ENCODE measurements at regions not wholly inside any gene's neighbourhood (a gene's known extent, or its start where the extent isn't known, plus 50 kb on each side); places are given as distances from the start of the nearest gene placed in this dataset.
A peak's percentile ranks its signal among the peaks of the same experiment; 100 is the strongest.

DNA sequence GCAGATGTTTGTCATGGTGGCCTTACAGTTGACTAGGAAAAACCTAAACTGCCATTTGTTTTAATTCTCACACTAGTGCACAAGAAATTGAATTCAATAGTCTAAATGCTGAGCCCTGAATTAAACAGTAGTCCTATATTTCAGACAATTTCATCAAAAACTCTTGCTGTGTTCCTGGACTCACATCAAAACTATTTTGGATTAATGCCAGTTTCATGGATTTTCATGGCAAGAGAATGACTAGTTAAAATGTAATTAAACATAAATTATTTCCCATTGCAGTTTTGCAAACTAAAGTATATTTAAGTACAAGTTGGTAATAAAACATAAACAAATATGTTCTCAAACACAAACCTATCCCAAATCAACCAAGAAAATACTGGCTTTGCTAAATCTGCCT lies 468.0 kb upstream of the PRICKLE1 start:
- intact Hi-C loops (cut with DNase I): no loop called here
- no peak for DNase-seq

DNA sequence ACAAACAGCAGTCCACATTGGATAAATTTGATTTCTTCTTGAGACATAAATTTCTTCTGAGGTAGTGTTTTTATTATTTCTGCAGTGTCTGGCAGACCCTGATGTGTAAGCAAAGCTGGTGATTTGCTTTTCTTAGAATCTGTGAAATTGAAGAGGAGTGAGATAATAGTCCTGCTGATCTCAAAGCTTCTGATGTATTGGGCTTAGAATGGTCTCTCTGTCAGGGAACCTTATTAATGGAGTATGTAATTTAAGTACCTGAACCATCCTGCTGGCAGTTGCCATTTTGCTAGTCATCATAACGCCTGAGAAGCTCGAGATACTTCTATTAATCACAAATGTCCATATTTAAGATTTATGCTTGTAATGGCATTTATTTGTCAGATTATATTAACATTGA lies 464.5 kb upstream of the PRICKLE1 start:
- intact Hi-C loops (cut with DNase I): no loop called here
- DNase-seq: no peak

DNA sequence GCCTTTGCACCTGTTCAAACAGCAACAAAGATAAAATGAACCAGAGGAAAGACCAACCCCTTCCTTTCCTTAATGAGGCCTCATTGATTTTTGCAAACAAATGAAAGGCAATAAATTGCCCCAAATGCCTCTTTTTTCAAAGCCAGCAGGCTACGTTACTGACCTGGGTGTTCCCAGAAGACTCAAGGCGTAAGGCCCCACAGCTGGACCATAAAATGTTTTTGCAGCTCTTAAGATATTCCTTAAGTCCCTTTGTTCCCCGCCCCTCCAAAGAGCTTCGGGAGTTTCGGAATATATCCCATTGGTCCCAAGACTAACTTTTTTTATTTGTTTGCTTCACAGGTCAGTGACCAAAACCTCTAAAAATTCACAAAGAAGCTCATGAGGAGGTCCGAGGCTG lies 462.9 kb upstream of the PRICKLE1 start:
- intact Hi-C loops (cut with DNase I): no loop called here
- no peak for DNase-seq

DNA sequence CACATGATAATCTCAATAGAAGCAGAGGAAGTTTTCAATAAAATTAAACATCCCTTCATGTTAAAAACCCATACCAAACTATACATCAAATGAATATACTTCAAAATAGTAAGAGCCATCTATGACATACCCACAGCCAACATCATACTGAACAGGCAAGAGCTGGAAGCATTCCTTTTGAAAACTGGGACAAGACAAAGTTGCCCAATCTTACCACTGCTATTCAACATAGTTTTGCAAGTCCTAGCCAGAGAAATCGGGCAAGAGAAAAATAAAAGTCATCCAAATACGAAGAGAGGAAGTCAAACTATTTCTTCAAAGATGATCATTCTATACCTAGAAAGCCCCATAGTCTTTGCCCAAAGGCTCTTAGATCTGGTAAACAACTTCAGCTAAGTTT lies 454.7 kb upstream of the PRICKLE1 start:
- intact Hi-C loops (cut with DNase I): no loop called here
- no peak for DNase-seq

DNA sequence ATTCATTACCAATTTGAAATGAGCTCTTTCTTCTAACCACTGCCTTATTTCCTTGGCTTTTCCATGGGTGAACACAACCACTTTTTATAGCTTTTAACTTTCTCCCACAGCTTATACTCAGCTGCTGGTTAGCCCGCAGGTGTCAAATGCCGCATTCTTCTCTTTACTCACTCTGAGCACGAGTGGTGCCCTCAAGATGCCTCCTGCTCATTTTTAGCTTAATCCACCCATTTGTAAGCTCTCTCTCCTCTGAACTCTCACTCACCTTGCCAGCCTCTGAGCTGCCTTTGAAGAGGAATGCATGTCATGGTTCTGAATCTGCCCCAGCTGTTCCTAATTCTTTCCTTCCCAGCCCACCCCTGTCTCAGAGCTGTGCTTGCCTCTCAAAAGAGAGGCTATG lies 449.4 kb upstream of the PRICKLE1 start:
- no peak for DNase-seq
- intact Hi-C loops (cut with DNase I): no loop called here

DNA sequence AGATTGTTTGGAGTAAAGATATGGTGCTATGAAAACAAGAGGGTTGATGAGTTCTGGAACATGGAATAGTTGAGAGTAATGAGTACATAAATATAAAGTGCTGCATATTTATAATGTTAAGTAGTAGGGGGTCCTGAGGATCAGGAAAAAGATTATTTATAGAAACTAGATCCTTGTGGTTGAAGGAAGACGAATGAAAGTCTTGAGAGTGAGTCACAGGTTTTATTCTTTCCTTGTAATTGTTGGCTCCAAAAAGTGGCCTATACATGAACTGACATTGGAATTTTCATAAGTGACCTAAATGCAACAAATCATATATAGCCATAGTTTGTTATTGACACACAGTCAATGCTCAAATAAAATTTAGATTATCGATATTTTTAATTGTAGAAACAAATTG lies 440.4 kb upstream of the PRICKLE1 start:
- DNase-seq: no peak
- intact Hi-C loops (cut with DNase I): no loop called here

DNA sequence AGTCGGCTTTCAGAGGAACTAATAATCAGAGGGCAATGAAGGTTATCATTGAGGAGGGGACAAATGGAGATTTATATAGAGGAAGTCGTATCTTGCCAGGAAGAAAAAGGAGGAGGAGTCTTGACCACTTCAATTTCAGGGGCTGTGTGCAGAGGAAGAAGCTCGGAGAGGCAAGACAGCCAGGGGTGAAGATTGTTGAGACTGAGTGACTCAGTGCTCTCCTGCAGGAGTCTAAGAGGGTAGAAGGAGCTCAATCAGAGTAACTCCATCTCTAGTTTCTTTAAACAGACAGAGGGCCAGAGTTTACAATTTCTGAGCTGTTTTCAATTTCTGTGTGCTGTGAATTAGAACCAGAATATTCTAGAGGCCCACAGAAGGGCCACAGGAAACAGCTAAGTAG lies 439.3 kb upstream of the PRICKLE1 start:
- intact Hi-C loops (cut with DNase I): no loop called here
- no peak for DNase-seq

DNA sequence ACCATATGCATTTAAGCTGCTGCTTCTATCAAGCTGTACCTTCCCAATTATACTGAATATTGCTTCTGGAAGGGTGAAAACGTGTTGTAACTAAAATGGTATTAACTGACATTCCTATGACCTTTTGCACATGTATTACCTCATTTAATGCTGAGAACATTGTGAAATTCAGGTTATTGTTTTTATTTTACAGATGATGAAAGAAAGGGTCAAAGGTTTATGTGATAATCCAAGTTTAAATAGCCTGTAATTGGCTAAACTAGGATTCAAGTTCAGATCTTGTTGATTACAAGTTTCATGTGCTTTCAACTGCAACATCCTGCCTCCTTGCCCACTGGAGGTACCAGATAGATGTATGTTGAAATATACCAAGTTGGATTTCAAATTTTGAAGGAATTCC lies 433.3 kb upstream of the PRICKLE1 start:
- DNase-seq: no peak
- intact Hi-C loops (cut with DNase I): no loop called here

DNA sequence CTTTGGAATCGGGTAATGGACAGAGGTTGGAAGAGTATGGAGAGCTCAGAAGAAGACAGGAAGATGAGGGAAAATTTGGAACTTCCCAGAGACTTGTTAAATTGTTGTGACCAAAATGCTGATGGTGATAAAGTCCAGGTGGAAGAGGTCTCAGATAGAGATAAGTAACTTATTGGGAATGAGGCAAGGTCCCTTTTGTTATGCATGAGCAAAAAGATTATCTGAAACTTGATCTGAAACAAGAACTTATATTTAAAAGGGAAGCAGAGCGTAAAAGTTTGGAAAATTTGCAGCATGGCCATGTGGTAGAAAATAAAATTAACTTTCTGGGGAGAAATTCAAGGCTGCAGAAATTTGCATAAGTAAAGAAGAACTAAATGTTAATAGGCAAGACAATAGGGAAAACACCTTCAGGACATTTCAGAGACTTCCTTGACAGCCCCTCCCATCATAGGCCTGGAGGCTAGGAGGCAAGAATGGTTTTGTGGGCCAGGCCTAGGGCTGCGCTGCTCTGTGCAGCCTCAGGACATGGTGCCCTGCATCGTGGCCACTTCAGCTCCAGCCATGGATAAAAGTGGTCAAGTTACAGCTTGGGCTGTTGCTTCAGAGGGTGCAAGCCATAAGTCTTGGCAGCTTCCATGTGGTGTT lies 425.7 kb upstream of the PRICKLE1 start:
- intact Hi-C loops (cut with DNase I): no loop called here
- peak in 1 of 10 donors; percentile 44 for DNase-seq

DNA sequence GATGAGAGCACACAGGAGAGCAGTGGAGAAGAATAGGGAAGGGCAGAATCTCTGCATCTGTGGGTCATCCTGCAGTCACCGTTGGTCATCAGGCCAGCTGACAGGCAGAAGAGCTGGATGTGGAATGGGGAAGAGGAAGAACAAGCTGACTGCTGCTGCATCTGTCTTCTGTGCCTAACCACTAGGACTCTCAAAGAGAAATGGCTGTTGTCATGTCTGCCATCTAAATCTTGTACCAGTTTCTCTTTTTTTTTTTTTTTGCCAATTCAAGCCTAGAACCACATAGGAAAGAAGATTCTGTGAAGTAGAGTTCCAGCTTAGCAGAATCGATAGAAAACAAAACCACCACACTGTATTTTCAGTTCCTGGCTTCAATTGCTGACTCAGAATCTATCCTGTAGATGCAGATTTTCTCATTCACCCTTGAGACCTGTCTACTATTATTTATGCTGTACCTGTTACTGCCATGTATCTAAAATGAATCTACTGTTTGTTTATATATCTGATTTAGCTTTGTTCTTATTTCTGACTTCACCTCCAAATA lies 421.9 kb upstream of the PRICKLE1 start:
- DNase-seq: no peak
- intact Hi-C loops (cut with DNase I): no loop called here

DNA sequence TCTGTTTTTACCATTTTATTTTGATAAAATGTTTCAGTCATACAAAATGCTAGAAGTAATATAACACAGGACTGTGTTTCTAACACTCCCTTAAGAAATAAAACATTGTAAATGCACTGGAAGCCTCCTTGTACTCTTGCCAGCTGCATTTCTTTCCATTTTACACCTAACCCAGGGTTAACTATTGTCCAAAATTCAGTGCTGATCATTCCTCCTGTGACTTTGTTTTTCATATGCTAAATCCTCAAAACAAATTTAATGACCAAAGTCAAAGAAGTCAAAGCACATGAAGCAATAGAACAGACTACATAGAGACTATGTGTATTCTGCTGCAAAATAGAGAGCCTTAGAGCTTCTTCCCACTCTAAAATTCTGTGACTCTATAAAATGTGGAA lies 420.3 kb upstream of the PRICKLE1 start:
- DNase-seq: no peak
- intact Hi-C loops (cut with DNase I): no loop called here

DNA sequence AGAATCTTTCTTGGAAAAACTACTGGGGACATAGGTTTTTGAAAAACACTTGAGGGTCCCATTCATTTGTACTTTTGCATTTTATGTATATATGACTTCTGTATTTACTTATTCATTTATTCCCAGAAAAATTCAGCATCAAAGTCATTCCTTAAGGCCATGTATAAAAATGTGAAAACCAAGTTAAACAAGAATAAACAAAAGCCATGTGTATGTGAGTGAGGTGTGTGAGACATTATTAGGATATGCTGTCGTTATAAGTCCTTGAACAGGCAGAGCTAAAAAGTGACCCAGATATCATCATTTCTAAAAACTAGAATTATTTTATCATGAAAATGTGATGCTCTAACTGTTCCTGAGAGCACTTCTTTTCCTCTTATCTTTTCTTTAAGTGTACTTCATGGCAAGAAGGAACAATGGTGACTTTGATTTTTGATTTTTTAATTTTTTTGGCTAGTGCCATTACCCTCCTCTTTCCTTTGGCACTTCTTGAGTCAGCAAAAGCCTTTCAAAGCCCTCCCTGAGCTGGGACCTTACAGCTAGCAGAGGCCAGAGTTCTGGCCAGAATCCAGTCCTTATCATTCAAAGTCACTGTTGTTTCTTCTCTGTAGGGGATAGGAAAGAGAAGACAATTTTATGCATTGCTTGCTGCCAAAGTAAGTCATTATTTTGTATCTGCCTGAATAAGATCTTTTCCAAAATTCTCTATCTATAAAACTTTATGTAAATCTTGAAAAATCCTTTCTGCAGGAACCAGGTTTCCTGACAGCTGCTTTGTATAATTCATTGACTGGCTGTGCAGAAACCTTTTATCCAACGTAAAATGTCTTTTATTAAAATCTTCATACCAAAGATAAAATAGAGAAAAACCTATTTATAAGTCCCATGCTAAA lies 419.7 kb upstream of the PRICKLE1 start:
- DNase-seq: no peak
- intact Hi-C loops (cut with DNase I): no loop called here

DNA sequence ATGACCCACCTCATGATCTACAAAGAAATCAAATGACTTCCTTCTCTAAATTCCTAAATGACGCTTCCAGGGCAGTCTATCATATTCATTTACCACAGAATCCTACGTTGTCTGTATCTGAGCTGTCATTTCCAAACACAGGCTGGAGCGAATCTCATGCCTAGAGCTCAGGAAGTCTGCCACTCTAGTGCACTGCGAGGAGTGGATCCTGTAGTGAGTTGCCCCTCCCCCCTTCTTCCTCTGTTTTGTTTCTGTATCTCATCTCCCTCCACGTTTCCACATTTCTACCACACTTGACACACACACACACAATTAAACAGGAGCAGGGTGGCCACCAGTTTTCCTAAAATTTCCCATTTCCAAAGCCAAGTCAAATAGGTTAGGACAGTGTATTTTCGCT lies 415.4 kb upstream of the PRICKLE1 start:
- intact Hi-C loops (cut with DNase I): no loop called here
- DNase-seq: no peak

DNA sequence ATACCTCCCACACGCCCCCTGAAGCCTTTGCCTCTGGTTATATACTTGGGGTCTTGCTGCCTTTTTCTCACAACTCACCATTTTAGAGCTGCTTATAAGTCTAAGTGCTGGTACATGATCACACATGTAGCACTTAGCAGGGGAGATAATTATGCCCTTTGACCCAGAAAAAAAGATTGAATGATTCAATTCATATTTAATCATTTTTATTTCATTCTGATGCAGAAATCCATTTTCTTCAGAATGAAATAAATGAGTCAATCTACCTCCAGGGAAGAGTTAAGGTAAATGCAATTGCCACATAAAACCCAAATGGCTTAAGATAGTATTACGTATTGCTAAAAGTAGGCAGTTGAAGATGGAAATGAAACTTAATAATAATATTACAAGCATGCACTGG lies 414.6 kb upstream of the PRICKLE1 start:
- no peak for DNase-seq
- intact Hi-C loops (cut with DNase I): no loop called here

DNA sequence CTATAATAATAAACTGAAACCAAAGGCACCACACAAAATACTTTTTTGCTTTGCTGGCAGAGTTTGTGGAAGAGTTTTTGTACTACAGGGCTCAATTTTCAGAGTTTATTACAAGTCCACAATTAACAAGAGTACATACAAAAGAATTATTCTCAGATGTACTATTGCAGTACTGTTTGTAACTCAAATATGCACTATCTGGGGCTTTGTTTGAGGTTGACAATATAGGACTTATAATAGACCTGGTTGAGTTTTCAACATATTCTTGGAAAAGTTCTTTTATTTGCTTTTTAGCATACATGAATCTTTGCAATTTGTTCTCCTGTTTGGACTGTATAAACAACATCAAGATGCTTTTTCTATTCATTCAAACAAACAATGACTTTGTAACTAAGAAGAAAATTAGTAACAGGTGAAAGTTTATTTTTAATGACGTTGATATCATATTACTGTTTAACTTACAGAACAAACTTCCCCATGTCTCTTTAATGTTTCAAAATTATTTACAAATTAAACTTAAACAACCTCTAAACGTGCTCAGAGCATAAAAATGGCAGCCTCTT lies 407.4 kb upstream of the PRICKLE1 start:
- intact Hi-C loops (cut with DNase I): no loop called here
- no peak for DNase-seq

DNA sequence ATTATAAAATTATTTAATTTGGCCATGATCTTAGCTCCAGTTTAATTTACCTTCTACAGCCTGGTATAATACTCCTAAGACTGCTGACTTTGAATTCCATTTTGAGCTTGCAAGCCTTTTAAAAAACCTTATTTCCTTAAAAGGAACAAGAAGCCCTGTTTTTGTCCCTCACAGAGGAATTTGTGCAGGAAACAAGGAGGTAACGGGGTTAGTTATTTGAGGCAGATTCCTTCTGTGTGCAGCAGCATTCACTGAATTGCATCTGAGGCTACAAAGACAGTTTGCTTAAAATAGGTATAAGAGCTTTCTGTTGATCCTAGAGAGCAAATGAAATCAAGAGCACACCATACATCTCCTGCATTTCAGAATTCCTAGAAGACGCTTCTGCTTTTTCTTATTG lies 403.3 kb upstream of the PRICKLE1 start:
- intact Hi-C loops (cut with DNase I): no loop called here
- no peak for DNase-seq

DNA sequence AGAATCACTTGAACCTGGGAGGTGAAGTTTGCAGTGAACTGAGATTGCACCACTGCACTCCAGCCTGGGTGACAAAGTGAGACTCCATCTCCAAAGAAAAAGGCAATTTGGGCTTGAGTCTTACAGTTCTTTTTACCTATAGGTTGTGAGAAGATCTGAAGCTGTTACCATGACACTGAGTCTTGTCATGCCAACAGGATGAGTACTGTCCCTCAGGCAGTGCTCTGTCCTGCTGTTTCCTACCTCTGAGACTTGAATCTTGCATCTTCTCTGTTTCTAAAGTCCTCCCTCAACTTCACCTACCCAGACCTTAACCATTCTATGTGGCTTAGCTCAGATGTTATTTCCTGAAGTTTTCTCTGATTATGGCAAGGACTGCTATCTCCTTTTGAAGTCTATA lies 400.8 kb upstream of the PRICKLE1 start:
- intact Hi-C loops (cut with DNase I): no loop called here
- no peak for DNase-seq

DNA sequence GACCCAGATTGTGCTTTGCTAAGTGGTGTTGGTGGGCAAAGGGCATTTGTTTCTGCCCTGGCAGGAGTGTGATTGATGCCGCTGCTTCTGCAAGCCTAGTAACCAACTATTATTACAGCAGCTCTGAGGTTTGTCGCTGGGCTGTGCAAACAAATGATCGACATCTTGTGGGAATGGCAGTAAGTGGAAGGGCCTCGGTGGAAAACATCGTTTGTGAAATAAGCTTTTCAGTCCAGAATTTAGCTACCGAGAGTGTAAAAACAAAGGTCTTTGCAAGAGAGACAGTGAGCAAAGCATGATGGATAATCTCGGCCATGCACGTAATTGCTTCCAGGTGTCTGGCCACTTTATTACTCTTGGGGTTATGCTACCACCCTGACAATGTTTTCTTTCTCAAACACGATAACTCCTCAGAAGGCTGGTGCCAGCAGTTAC lies 397.7 kb upstream of the PRICKLE1 start:
- DNase-seq: no peak
- intact Hi-C loops (cut with DNase I): no loop called here

DNA sequence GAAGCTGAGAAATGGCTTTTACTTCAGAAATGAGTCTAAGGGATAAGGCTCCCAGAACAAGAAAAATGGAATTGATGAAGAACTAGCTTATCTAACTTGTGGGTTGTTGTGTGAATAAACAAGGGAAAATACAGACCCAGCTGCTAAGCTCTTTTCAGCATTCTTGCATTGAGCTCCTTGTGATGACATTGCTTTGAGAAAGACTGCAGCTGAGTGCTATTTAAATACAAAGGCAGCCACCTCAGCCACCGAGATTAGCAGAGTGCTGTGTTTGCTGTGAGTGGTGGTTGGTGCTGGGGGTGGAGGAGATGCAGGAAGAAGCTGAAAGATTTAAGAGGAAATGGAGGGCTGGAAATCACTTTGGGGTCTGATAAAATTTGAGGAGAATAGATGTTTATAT lies 396.0 kb upstream of the PRICKLE1 start:
- DNase-seq: no peak
- intact Hi-C loops (cut with DNase I): no loop called here

DNA sequence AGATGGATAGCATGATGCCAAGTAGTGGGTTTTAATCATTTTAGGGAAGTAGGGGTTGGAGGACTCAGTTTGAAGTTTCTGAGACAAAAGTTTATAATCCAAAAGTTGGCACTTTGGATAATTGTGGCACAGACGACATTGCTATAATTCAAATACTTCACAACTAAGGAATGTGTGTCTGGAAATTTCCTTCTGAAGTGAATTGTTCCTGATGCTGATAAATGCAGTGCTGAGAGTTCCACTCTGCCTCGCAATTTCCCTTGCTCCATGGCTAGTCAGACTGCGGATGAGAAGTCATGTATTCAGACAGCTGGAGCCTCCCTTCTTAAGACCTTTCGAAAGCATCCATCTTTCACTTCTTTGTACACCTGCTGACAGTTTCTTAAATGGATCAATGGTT lies 393.3 kb upstream of the PRICKLE1 start:
- DNase-seq: no peak
- intact Hi-C loops (cut with DNase I): no loop called here

DNA sequence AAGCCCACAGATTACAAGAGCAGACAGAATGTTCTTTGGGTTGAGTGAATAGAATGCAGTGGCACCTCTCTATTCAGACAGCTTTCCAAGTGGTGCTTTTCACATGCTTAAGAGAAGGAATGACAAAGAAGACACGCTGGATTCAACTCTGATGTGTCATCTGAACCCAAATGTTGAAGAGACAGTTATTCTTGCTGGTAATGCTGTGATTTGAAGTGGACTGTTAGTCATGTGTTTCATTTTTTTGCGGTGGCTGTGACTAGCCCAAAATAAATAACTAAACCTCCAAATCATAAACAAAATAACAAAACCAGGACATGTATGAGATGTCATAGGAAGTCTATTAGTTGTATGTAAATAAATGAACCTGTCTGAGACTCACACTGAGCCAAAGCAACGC lies 391.8 kb upstream of the PRICKLE1 start:
- no peak for DNase-seq
- intact Hi-C loops (cut with DNase I): no loop called here

DNA sequence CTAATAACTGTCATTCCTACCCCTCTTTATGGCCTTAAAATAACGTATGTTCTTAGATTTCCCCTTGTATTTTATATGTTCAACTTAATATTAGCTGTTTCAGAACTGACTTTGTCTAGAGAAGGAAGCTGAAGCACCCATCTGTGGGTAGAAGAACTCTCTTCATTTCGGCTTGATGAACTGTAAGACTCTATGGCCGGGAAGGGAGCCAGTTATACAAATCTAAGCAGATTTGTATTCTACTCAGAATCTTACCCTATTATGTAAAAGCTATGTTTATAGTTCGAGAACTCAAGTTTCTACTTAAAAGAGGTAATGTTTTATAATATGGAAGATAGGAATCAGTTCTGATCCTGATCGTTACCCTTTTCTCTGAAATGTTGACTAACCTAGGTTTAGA lies 390.9 kb upstream of the PRICKLE1 start:
- no peak for DNase-seq
- intact Hi-C loops (cut with DNase I): no loop called here

All from posterior cingulate gyrus (tissue), 11 donors.